ENCODE measurements at regions not wholly inside any gene's neighbourhood (a gene's known extent, or its start where the extent isn't known, plus 50 kb on each side); places are given as distances from the start of the nearest gene placed in this dataset.
"Not testable (repeated sequence)": the region's sequence is repeated elsewhere in the genome, so short reads cannot be mapped to it uniquely, and the experiment has no call there.

- DNase-seq (ENCODE audit: low read depth in 2 of 2) = no peak
These were observed 312.0 kb upstream of the TMPRSS15 start for GRCh38 chr21:18715606-18716005.

- DNase-seq (ENCODE audit: low read depth in 2 of 2) = no peak
These were observed 313.1 kb upstream of the TMPRSS15 start for GRCh38 chr21:18716578-18717138.

GRCh38 chr21:18722193-18722592, 318.6 kb upstream of the TMPRSS15 start:
- DNase-seq (ENCODE audit: low read depth in 2 of 2) = no peak

GRCh38 chr21:18723171-18723570, 319.6 kb upstream of the TMPRSS15 start:
- no peak for DNase-seq (ENCODE audit: low read depth in 2 of 2)

GRCh38 chr21:18725653-18726052, 322.1 kb upstream of the TMPRSS15 start:
- no peak for DNase-seq (ENCODE audit: low read depth in 2 of 2)

- DNase-seq (ENCODE audit: low read depth in 2 of 2) = no peak
These were observed 338.4 kb upstream of the TMPRSS15 start for GRCh38 chr21:18741954-18742353.

- DNase-seq (ENCODE audit: low read depth in 2 of 2) = no peak
These were observed 339.9 kb upstream of the TMPRSS15 start for GRCh38 chr21:18743531-18743930.

- DNase-seq (ENCODE audit: low read depth in 2 of 2) = no peak
These were observed 341.3 kb upstream of the TMPRSS15 start for GRCh38 chr21:18744840-18745239.

GRCh38 chr21:18752894-18753293, 349.3 kb upstream of the TMPRSS15 start:
- DNase-seq (ENCODE audit: low read depth in 2 of 2) = not testable (repeated sequence)

- not testable (repeated sequence) for DNase-seq (ENCODE audit: low read depth in 2 of 2)
These were observed 352.7 kb upstream of the TMPRSS15 start for GRCh38 chr21:18756272-18756671.

GRCh38 chr21:18759267-18759666, 355.7 kb upstream of the TMPRSS15 start:
- no peak for DNase-seq (ENCODE audit: low read depth in 2 of 2)

- DNase-seq (ENCODE audit: low read depth in 2 of 2) = no peak
These were observed 356.2 kb upstream of the TMPRSS15 start for GRCh38 chr21:18759751-18760161.

GRCh38 chr21:18760247-18760646, 356.7 kb upstream of the TMPRSS15 start:
- DNase-seq (ENCODE audit: low read depth in 2 of 2) = no peak

- no peak for DNase-seq (ENCODE audit: low read depth in 2 of 2)
These were observed 361.1 kb upstream of the TMPRSS15 start for GRCh38 chr21:18764720-18765119.

- DNase-seq (ENCODE audit: low read depth in 2 of 2) = no peak
These were observed 366.0 kb upstream of the TMPRSS15 start for GRCh38 chr21:18769599-18769998.

GRCh38 chr21:18771845-18772380, 368.3 kb upstream of the TMPRSS15 start:
- no peak for DNase-seq (ENCODE audit: low read depth in 2 of 2)

GRCh38 chr21:18772404-18772803, 368.8 kb upstream of the TMPRSS15 start:
- no peak for DNase-seq (ENCODE audit: low read depth in 2 of 2)

GRCh38 chr21:18772897-18773296, 369.3 kb upstream of the TMPRSS15 start:
- no peak for DNase-seq (ENCODE audit: low read depth in 2 of 2)

- DNase-seq (ENCODE audit: low read depth in 2 of 2) = no peak
These were observed 373.4 kb upstream of the TMPRSS15 start for GRCh38 chr21:18776936-18777335.

GRCh38 chr21:18782721-18783120, 379.1 kb upstream of the TMPRSS15 start:
- DNase-seq (ENCODE audit: low read depth in 2 of 2) = no peak

GRCh38 chr21:18801468-18801867, 397.9 kb upstream of the TMPRSS15 start:
- DNase-seq (ENCODE audit: low read depth in 2 of 2) = no peak

- DNase-seq (ENCODE audit: low read depth in 2 of 2) = no peak
These were observed 400.0 kb upstream of the TMPRSS15 start for GRCh38 chr21:18803624-18804023.

- DNase-seq (ENCODE audit: low read depth in 2 of 2) = no peak
These were observed 406.6 kb upstream of the TMPRSS15 start for GRCh38 chr21:18810136-18810535.

GRCh38 chr21:18812308-18812707, 408.7 kb upstream of the TMPRSS15 start:
- DNase-seq (ENCODE audit: low read depth in 2 of 2) = no peak
